SK-N-SH (cell line): ENCODE measurements at regions not wholly inside any gene's neighbourhood (a gene's known extent, or its start where the extent isn't known, plus 50 kb on each side); places are given as distances from the start of the nearest gene placed in this dataset.

Experiments used
- CTCF ChIA-PET: fragments of 300-600, 350-600 bp; formaldehyde crosslinking; extraction: SDS; loops from one replicate; lab custom pipeline; 2021; lab: Yijun Ruan, JAX
- POLR2A ChIA-PET: fragments of 350-600 bp; sonication (Branson Sonifier 250); formaldehyde crosslinking; extraction: SDS; loops from one replicate; lab custom pipeline; 2020; ENCODE audit warnings: antibody characterized with exemption, inconsistent platforms; lab: Yijun Ruan, JAX
- DNase-seq: peaks from one replicate; pipeline ENCODE4 v3.0.0; 2012
- H2AFZ ChIP-seq: fragments of 200-600 bp; sonication (generic); 2 replicates; pipeline ENCODE4 v1.8.1; 2016; ENCODE audit warnings: antibody characterized with exemption, mild to moderate bottlenecking, low read depth
- H3F3A ChIP-seq: fragments of 200-600 bp; sonication (generic); replicated peaks from 2 replicates; pipeline ENCODE3; 2016; ENCODE audit warnings: antibody characterized with exemption, mild to moderate bottlenecking; ENCODE audit not compliant: insufficient read depth
- H3K27ac ChIP-seq, 2 experiments: fragments of 200-500 bp in 1 of 2; fragments of 200-600 bp in 1 of 2; sonication (Bioruptor generic) in 1 of 2; sonication (generic), shearing (Covaris generic) in 1 of 2; 2 replicates each; pipeline versions ENCODE4 v1.5.1 to v1.6.1; 2014 to 2016; ENCODE audit warnings: low read depth in 2 of 2, inconsistent platforms in 1 of 2, low read length in 1 of 2, mild to moderate bottlenecking in 1 of 2, mixed read lengths in 1 of 2
- H3K27me3 ChIP-seq: fragments of 200-600 bp; sonication (generic), shearing (Covaris generic); 2 replicates; pipeline ENCODE4 v1.6.1; 2016; ENCODE audit warnings: mixed run types; ENCODE audit not compliant: insufficient read depth
- H3K36me3 ChIP-seq, 2 experiments: fragments of 200-500 bp in 1 of 2; fragments of 200-600 bp in 1 of 2; sonication (Bioruptor generic) in 1 of 2; sonication (generic) in 1 of 2; replicated peaks in 1 of 2; 2 replicates each; pipeline versions ENCODE3 to v1.5.1; 2014 to 2016; ENCODE audit warnings: low read length in 1 of 2, mild to moderate bottlenecking in 1 of 2; ENCODE audit not compliant: insufficient read depth in 2 of 2, control insufficient read depth in 1 of 2
- H3K4me1 ChIP-seq, 2 experiments: fragments of 200-500 bp in 1 of 2; fragments of 200-600 bp in 1 of 2; sonication (Bioruptor generic) in 1 of 2; sonication (generic), shearing (Covaris generic) in 1 of 2; 2 replicates each; pipeline versions ENCODE4 v1.5.1 to v1.6.1; 2014 to 2016; ENCODE audit warnings: low read depth in 1 of 2, low read length in 1 of 2, mixed run types in 1 of 2; ENCODE audit not compliant: insufficient read depth in 2 of 2, control insufficient read depth in 1 of 2
- H3K4me2 ChIP-seq: fragments of 200-600 bp; sonication (generic), shearing (Covaris generic); 2 replicates; pipeline ENCODE4 v1.6.1; 2017; ENCODE audit warnings: mixed run types
- H3K4me3 ChIP-seq, 2 experiments: fragments of 200-500 bp in 1 of 2; fragments of 200-600 bp in 1 of 2; sonication (Bioruptor generic) in 1 of 2; sonication (generic), shearing (Covaris generic) in 1 of 2; 2 replicates each; pipeline versions ENCODE4 v1.5.1 to v1.8.1; 2014 to 2016; ENCODE audit warnings: low read depth in 2 of 2, inconsistent platforms in 1 of 2, low read length in 1 of 2, mild to moderate bottlenecking in 1 of 2, mixed read lengths in 1 of 2, moderate library complexity in 1 of 2
- H3K79me2 ChIP-seq: fragments of 200-600 bp; sonication (generic); 2 replicates; pipeline ENCODE4 v1.8.1; 2017; ENCODE audit warnings: mild to moderate bottlenecking; ENCODE audit not compliant: insufficient read depth
- H3K9ac ChIP-seq: fragments of 200-600 bp; sonication (generic); 2 replicates; pipeline ENCODE4 v1.6.1; 2017; ENCODE audit warnings: mixed run types
- H3K9me2 ChIP-seq: fragments of 200-600 bp; sonication (generic); 2 replicates; pipeline ENCODE4 v1.6.1; 2017; ENCODE audit warnings: mixed run types
- H3K9me3 ChIP-seq: fragments of 200-600 bp; sonication (generic); 2 replicates; pipeline ENCODE4 v1.6.1; 2017; ENCODE audit warnings: mixed run types, mild to moderate bottlenecking, moderate library complexity
- H4K20me1 ChIP-seq: fragments of 200-600 bp; sonication (generic); 2 replicates; pipeline ENCODE4 v1.6.1; 2017; ENCODE audit warnings: mild to moderate bottlenecking, mixed run types; ENCODE audit not compliant: insufficient read depth
- CHD2 ChIP-seq: fragments of 150-350 bp; IDR thresholded peaks from 2 replicates; pipeline ENCODE4 v1.6.1; 2018; ENCODE audit warnings: low read length; ENCODE audit not compliant: partially characterized antibody
- EZH2phosphoT487 ChIP-seq: fragments of 200-600 bp; sonication (generic); IDR thresholded peaks from 2 replicates; pipeline ENCODE4 v1.6.1; 2017; ENCODE audit warnings: low read depth, mixed run types, mild to moderate bottlenecking, antibody characterized with exemption, moderate library complexity, borderline replicate concordance
- FOSL2 ChIP-seq: IDR thresholded peaks from 2 replicates; pipeline ENCODE4 v1.4.0; 2012; ENCODE audit warnings: low read depth, mild to moderate bottlenecking, moderate library complexity, borderline replicate concordance
- FOXJ3 ChIP-seq: sonication (generic); formaldehyde crosslinking; IDR thresholded peaks from 2 replicates; pipeline ENCODE4 v1.5.1; 2020; ENCODE audit warnings: mild to moderate bottlenecking, missing genetic modification reagents
- FOXM1 ChIP-seq: IDR thresholded peaks from 2 replicates; pipeline ENCODE4 v1.4.0; 2012; ENCODE audit warnings: low read depth, mild to moderate bottlenecking
- GATA2 ChIP-seq: sonication (generic); formaldehyde crosslinking; IDR thresholded peaks from 2 replicates; pipeline ENCODE4 v1.5.0; 2020; ENCODE audit warnings: mild to moderate bottlenecking, missing genetic modification reagents
- MEF2A ChIP-seq: IDR thresholded peaks from 2 replicates; pipeline ENCODE4 v1.4.0; 2012; ENCODE audit warnings: low read depth, borderline replicate concordance
- NFIC ChIP-seq: IDR thresholded peaks from 2 replicates; pipeline ENCODE4 v1.4.0; 2012; ENCODE audit warnings: borderline replicate concordance
- NRF1 ChIP-seq: IDR thresholded peaks from 2 replicates; pipeline ENCODE4 v1.6.1; 2012; ENCODE audit warnings: low read depth, mild to moderate bottlenecking, low read length
- RAD21 ChIP-seq: IDR thresholded peaks from 2 replicates; pipeline ENCODE4 v1.6.1; 2012; ENCODE audit warnings: mild to moderate bottlenecking, low read length
- RCOR1 ChIP-seq: fragments of 150-350 bp; IDR thresholded peaks from 2 replicates; pipeline ENCODE4 v1.6.1; 2017; ENCODE audit warnings: antibody characterized with exemption, low read length
- RFX5 ChIP-seq: IDR thresholded peaks from 2 replicates; pipeline ENCODE4 v1.6.1; 2012; ENCODE audit warnings: mild to moderate bottlenecking, improper control_type of control experiment, low read length
- SIN3A ChIP-seq: IDR thresholded peaks from 2 replicates; pipeline ENCODE4 v1.6.1; 2012; ENCODE audit warnings: low read depth, mild to moderate bottlenecking, low read length, moderate library complexity, borderline replicate concordance
- TEAD4 ChIP-seq: IDR thresholded peaks from 2 replicates; pipeline ENCODE4 v1.4.0; 2012; ENCODE audit warnings: mild to moderate bottlenecking, borderline replicate concordance; ENCODE audit not compliant: insufficient read depth
- USF2 ChIP-seq: fragments of 150-350 bp; IDR thresholded peaks from 2 replicates; pipeline ENCODE4 v1.6.1; 2017; ENCODE audit warnings: antibody characterized with exemption, low read length, low read depth, borderline replicate concordance
- YY1 ChIP-seq: IDR thresholded peaks from 2 replicates; pipeline ENCODE4 v1.4.0; 2012; ENCODE audit warnings: low read depth, mild to moderate bottlenecking
- ZBTB33 ChIP-seq: IDR thresholded peaks from 2 replicates; pipeline ENCODE4 v1.4.0; 2012; ENCODE audit warnings: low read depth, borderline replicate concordance
- WGBS: methylation state at CpG from one replicate; pipeline ENCODE4 v1.1.6; 2017; ENCODE audit warnings: low lambda C conversion rate; 5-methylcytosine and 5-hydroxymethylcytosine counted together
- TF ChIP-seq, protein P1 (sequence below): IDR thresholded peaks from 2 replicates; pipeline ENCODE4 v1.4.0; 2012; ENCODE audit warnings: low read depth
- TF ChIP-seq, protein P2 (sequence below): fragments of 200-600 bp; sonication (generic); IDR thresholded peaks from 2 replicates; pipeline ENCODE4 v1.6.1; 2017; ENCODE audit warnings: antibody characterized with exemption, mild to moderate bottlenecking, moderate library complexity

DNA sequence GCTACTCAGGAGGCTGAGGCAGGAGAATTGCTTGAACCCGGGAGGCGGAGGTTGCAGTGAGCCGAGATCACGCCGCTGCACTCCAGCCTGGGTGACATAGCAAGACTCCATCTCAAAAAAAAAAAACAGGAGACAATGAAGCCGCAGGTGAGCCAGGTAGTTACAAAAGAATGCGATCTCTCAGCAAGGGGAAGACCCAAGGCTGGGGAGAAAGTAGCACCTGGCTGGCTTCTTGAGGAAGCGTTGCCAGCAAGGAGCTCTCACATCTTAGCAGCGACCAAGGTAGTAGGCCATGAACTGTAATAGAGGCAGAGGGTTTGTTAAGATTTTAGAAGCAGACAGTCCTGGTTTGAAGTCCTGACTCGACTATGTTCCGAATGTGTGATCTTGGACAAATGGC, 175.0 kb downstream of the AIPL1 start:
- Histone ChIP-seq H2AFZ (no peak overlapping the region), H3K9me3 (no peaks in the 10 kb centered on the region), H3K4me3 (no peak overlapping the region), H3K79me2 (no peaks in the 10 kb centered on the region), H4K20me1 (no peaks in the 10 kb centered on the region), H3K4me1 (no peaks in the 10 kb centered on the region), H3K9ac (no peak overlapping the region), H3K27me3 (peaks cover 23% of the 10 kb centered on the region; the same call in 1 of the 2 replicates), H3K9me2 (no peaks in the 10 kb centered on the region), H3F3A (no peaks in the 10 kb centered on the region), H3K36me3 (no peaks in the 10 kb centered on the region), H3K4me2 (no peak overlapping the region), H3K27ac (no peak overlapping the region)
- ChIA-PET POLR2A (no interaction called here), CTCF (no interaction called here)
- TF ChIP-seq RAD21 (no peak), FOXJ3 (CRISPR knock-in tag) (no peak), MEF2A (no peak), ZBTB33 (no peak), EZH2phosphoT487 (no peak), RCOR1 (no peak)
- TF ChIP-seq, protein P1, sequence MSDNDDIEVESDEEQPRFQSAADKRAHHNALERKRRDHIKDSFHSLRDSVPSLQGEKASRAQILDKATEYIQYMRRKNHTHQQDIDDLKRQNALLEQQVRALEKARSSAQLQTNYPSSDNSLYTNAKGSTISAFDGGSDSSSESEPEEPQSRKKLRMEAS, result no peak
- WGBS, result 32% methylated on average over 11 of the region's 11 CpGs
- no peak for DNase-seq

DNA sequence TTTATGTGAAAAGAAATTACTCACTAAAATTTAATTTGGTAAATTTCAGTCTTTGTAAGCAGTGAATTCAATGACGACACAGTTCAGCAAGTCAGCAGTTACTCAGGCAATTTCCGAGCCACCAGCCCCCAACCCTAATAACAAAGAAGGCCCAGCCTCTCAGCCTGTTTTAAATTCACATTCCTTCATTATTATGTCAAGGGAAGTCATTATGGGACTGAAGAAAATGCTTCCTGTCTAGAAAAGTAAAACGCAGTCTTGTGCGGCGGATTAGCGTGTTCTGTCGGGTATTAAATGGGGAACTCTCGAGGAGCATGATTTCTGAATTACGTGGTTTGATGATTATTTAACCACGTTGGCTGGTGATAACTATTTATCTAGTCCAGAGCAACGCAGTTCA, 177.6 kb downstream of the AIPL1 start:
- H3K27me3 ChIP-seq, result peaks cover 23% of the 10 kb centered on the region; the same call in 1 of the 2 replicates
- no peaks in the 10 kb centered on the region for H3F3A ChIP-seq
- H3K4me2 ChIP-seq, result no peak overlapping the region
- TF ChIP-seq YY1 (no peak), NFIC (no peak), FOXM1 (no peak), TEAD4 (no peak), FOSL2 (no peak), RFX5 (no peak), EZH2phosphoT487 (no peak), NRF1 (no peak), GATA2 (CRISPR knock-in tag) (no peak), SIN3A (no peak), CHD2 (no peak), USF2 (no peak)
- TF ChIP-seq, protein P1, result no peak
- TF ChIP-seq, protein P2, sequence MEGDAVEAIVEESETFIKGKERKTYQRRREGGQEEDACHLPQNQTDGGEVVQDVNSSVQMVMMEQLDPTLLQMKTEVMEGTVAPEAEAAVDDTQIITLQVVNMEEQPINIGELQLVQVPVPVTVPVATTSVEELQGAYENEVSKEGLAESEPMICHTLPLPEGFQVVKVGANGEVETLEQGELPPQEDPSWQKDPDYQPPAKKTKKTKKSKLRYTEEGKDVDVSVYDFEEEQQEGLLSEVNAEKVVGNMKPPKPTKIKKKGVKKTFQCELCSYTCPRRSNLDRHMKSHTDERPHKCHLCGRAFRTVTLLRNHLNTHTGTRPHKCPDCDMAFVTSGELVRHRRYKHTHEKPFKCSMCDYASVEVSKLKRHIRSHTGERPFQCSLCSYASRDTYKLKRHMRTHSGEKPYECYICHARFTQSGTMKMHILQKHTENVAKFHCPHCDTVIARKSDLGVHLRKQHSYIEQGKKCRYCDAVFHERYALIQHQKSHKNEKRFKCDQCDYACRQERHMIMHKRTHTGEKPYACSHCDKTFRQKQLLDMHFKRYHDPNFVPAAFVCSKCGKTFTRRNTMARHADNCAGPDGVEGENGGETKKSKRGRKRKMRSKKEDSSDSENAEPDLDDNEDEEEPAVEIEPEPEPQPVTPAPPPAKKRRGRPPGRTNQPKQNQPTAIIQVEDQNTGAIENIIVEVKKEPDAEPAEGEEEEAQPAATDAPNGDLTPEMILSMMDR, result no peak
- no peak overlapping the region for H2AFZ ChIP-seq
- POLR2A ChIA-PET, result no interaction called here
- no peaks in the 10 kb centered on the region for H3K79me2 ChIP-seq
- H3K4me1 ChIP-seq, result no peaks in the 10 kb centered on the region
- H3K9ac ChIP-seq, result no peak overlapping the region
- no peak overlapping the region for H3K4me3 ChIP-seq
- H3K9me2 ChIP-seq, result no peaks in the 10 kb centered on the region
- H4K20me1 ChIP-seq, result no peaks in the 10 kb centered on the region
- DNase-seq, result no peak
- H3K9me3 ChIP-seq, result no peaks in the 10 kb centered on the region
- H3K36me3 ChIP-seq, result no peaks in the 10 kb centered on the region
- H3K27ac ChIP-seq, result no peak overlapping the region
- CTCF ChIA-PET, result no interaction called here
- 31% methylated on average over 11 of the region's 11 CpGs for WGBS
